Natural killer cell (primary cell): ENCODE measurements at regions not wholly inside any gene's neighbourhood (a gene's known extent, or its start where the extent isn't known, plus 50 kb on each side); places are given as distances from the start of the nearest gene placed in this dataset.

Experiments
- ATAC-seq, 3 donors: fragments of 150-1000 bp in 2 of 3; fragments of 200-7000 bp in 1 of 3; cut with Tn5 transposase; 1 replicate in 1 of 3; 2 replicates in 2 of 3; pipeline ENCODE4 v1.10.0; 2021; ENCODE audit warnings: mild to moderate bottlenecking in 2 of 3, moderate library complexity in 2 of 3
- DNase-seq, 2 donors: peaks; one replicate each; pipeline versions ENCODE4 v3.0.0 to v3.0.0-alpha.2; 2013 to 2021; ENCODE audit warnings: mixed read lengths in 1 of 2
- H3K27ac ChIP-seq: one replicate; pipeline ENCODE4 v1.5.1; 2013; ENCODE audit warnings: mild to moderate bottlenecking, low read length
- H3K27me3 ChIP-seq: one replicate; pipeline ENCODE4 v1.6.1; 2013; ENCODE audit warnings: low read length; ENCODE audit not compliant: control insufficient read depth, insufficient read depth
- H3K36me3 ChIP-seq: one replicate; pipeline ENCODE4 v1.6.1; 2013; ENCODE audit warnings: low read length; ENCODE audit not compliant: control insufficient read depth, insufficient read depth
- H3K4me1 ChIP-seq: one replicate; pipeline ENCODE4 v1.6.1; 2013; ENCODE audit warnings: low read length; ENCODE audit not compliant: control insufficient read depth, insufficient read depth
- H3K4me3 ChIP-seq: one replicate; pipeline ENCODE4 v1.5.1; 2013; ENCODE audit warnings: low read length
- H3K9me3 ChIP-seq: one replicate; pipeline ENCODE4 v1.6.1; 2013; ENCODE audit warnings: low read length; ENCODE audit not compliant: control insufficient read depth, insufficient read depth
- H3K27ac Mint-ChIP-seq, 2 donors: one replicate each; pipeline ENCODE4 v1.8.0; 2022; ENCODE audit warnings: mild to moderate bottlenecking in 2 of 2, mixed read lengths in 2 of 2, moderate library complexity in 1 of 2
- H3K27me3 Mint-ChIP-seq, 2 donors: one replicate each; pipeline ENCODE4 v1.8.0; 2022; ENCODE audit warnings: low read depth in 2 of 2, mixed read lengths in 2 of 2
- H3K36me3 Mint-ChIP-seq: one replicate; pipeline ENCODE4 v1.8.0; 2022; ENCODE audit warnings: mixed read lengths
- H3K4me1 Mint-ChIP-seq, 2 donors: one replicate each; pipeline ENCODE4 v1.8.0; 2022; ENCODE audit warnings: mixed read lengths in 2 of 2
- H3K4me3 Mint-ChIP-seq: one replicate; pipeline ENCODE4 v1.8.0; 2022; ENCODE audit warnings: mild to moderate bottlenecking, moderate library complexity, mixed read lengths
- H3K9me3 Mint-ChIP-seq, 2 donors: one replicate each; pipeline ENCODE4 v1.8.0; 2022; ENCODE audit warnings: mixed read lengths in 2 of 2
- WGBS: methylation state at CpG from one replicate; pipeline ENCODE4 v1.1.7; 2013; ENCODE audit warnings: missing lambda C conversion rate; ENCODE audit not compliant: insufficient coverage; 5-methylcytosine and 5-hydroxymethylcytosine counted together
- intact Hi-C: fragments of 100-400 bp; cut with micrococcal nuclease; formaldehyde crosslinking; loops from one replicate; pipeline ENCODE4 v1.14.2; 2022
- TF ChIP-seq, protein P1 (sequence below): fragments of 200-600 bp; IDR thresholded peaks from one replicate; pipeline ENCODE4 v1.8.0; 2022; ENCODE audit warnings: antibody characterized with exemption

DNA sequence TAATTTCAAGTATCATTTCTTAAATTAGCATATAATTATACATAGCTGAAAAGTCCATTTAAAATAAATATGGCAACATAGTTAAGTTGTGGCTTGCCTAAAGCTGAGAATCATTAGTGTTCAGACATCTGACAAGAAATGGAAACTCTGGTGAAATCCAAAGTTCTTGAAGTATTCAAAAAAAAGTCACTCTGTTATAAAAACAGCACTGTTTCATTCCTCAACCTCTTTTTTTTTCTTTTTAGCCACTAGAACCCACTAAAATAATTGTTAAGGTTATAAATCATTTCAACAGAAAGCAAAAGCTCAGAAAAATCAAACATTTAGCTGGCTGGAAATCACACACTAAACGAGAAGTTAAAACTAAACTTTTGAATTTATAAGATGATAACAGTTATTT, 476.7 kb downstream of the LTN1 start:
- DNase-seq (no peak), ATAC-seq (no peak)
- H3K4me3 ChIP-seq = no peak overlapping the region
- H3K4me3 Mint-ChIP-seq = no peak overlapping the region
- TF ChIP-seq, protein P1, sequence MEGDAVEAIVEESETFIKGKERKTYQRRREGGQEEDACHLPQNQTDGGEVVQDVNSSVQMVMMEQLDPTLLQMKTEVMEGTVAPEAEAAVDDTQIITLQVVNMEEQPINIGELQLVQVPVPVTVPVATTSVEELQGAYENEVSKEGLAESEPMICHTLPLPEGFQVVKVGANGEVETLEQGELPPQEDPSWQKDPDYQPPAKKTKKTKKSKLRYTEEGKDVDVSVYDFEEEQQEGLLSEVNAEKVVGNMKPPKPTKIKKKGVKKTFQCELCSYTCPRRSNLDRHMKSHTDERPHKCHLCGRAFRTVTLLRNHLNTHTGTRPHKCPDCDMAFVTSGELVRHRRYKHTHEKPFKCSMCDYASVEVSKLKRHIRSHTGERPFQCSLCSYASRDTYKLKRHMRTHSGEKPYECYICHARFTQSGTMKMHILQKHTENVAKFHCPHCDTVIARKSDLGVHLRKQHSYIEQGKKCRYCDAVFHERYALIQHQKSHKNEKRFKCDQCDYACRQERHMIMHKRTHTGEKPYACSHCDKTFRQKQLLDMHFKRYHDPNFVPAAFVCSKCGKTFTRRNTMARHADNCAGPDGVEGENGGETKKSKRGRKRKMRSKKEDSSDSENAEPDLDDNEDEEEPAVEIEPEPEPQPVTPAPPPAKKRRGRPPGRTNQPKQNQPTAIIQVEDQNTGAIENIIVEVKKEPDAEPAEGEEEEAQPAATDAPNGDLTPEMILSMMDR = no peak
- H3K36me3 Mint-ChIP-seq = no peaks in the 10 kb centered on the region
- 100% methylated on average over 1 of the region's 1 CpG for WGBS
- H3K9me3 Mint-ChIP-seq = no peaks in the 10 kb centered on the region
- H3K27ac ChIP-seq = no peak overlapping the region
- no peaks in the 10 kb centered on the region for H3K36me3 ChIP-seq
- H3K4me1 ChIP-seq = no peaks in the 10 kb centered on the region
- no peaks in the 10 kb centered on the region for H3K9me3 ChIP-seq
- intact Hi-C loops = loop anchor here (2.0 kb wide), 2 partner anchors 277 to 425 kb away; no protein-coding TSS in a partner anchor
- peaks cover 2 to 13% of the 10 kb centered on the region in 2 donors for H3K4me1 Mint-ChIP-seq
- H3K27me3 Mint-ChIP-seq = no peaks in the 10 kb centered on the region
- H3K27ac Mint-ChIP-seq = no peak overlapping the region
- no peaks in the 10 kb centered on the region for H3K27me3 ChIP-seq

DNA sequence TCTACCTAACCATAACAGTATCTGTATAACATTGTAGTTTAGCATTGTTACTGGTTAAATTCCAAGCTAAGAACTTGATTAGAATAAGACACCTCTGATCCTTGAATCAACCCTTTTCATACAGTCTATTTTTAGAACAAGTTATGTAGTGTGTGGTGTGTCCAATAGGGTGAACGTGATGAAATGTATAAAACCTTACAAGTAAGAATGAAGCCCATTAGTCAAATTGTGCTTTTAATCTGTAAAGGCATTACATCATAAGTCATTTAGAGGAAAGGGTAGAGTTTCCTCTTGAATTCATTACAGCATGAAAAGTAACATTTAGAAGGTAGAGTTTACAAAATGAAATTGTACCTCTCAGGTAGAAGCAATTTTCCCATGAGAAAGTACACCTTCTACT, 479.2 kb downstream of the LTN1 start:
- TF ChIP-seq, protein P1 = no peak
- Histone ChIP-seq H3K9me3 (no peaks in the 10 kb centered on the region), H3K4me3 (no peak overlapping the region), H3K36me3 (no peaks in the 10 kb centered on the region), H3K27me3 (no peaks in the 10 kb centered on the region), H3K27ac (no peak overlapping the region), H3K4me1 (no peaks in the 10 kb centered on the region)
- Mint-ChIP-seq H3K4me1 (peaks cover 0 to 6% of the 10 kb centered on the region in 2 donors), H3K4me3 (no peak overlapping the region), H3K27ac (no peak overlapping the region), H3K9me3 (no peaks in the 10 kb centered on the region), H3K27me3 (no peaks in the 10 kb centered on the region), H3K36me3 (no peaks in the 10 kb centered on the region)
- ATAC-seq (no peak), DNase-seq (no peak)
- no CpG with 5 or more reads among the region's 1 CpG for WGBS
- intact Hi-C loops = no loop called here

DNA sequence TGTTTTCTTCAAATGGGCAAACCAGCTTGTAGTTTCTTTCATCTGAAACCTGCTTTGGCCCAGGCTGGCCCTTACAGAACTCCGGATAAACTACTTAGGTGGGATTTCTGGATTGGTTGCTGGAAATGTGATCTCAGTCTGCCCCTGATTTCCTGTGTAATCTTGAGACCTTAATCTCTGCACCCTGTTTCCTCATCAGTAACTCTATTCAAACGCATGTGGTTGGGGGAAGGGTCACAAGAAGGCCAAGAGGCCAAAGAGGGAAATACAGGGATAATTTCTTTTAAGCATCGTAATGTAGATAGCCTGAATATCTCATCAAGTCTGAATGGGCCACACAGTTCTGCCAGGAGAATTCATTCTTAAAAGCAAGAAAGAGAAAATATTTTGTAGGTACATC, 483.6 kb downstream of the LTN1 start:
- Histone ChIP-seq H3K4me3 (no peak overlapping the region), H3K27me3 (no peaks in the 10 kb centered on the region), H3K27ac (no peak overlapping the region), H3K36me3 (no peaks in the 10 kb centered on the region), H3K9me3 (peaks cover 15% of the 10 kb centered on the region), H3K4me1 (no peaks in the 10 kb centered on the region)
- intact Hi-C loops = no loop called here
- no peak overlapping the region for H3K27ac Mint-ChIP-seq
- H3K36me3 Mint-ChIP-seq = peaks cover 7% of the 10 kb centered on the region
- peaks cover 4 to 5% of the 10 kb centered on the region in 2 donors for H3K9me3 Mint-ChIP-seq
- no peak overlapping the region for H3K4me3 Mint-ChIP-seq
- H3K4me1 Mint-ChIP-seq = no peaks in the 10 kb centered on the region
- ATAC-seq (no peak), DNase-seq (no peak)
- WGBS = 90% methylated on average over 2 of the region's 3 CpGs
- H3K27me3 Mint-ChIP-seq = no peaks in the 10 kb centered on the region
- TF ChIP-seq, protein P1 = no peak

DNA sequence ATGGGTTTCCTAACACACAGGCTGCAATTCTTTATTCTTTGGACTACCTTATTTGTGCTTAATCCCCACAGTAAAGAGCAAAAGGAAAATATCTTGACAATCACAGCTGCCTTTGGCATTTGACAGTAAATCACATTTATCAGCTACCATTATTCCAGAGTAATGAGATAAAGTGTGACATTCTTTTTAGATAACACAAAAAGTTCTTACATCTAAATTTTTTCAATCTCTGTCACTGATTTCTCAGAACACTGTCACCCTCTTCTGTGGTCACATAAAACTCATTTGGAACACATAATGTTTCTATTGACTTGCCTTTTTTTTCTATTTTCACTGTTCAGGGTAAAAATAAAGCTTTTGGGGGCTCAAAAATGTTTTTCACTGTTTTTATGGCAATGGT, 484.6 kb downstream of the LTN1 start:
- no peaks in the 10 kb centered on the region for H3K36me3 ChIP-seq
- Mint-ChIP-seq H3K27me3 (no peaks in the 10 kb centered on the region), H3K36me3 (peaks cover 7% of the 10 kb centered on the region), H3K9me3 (peaks cover 4 to 5% of the 10 kb centered on the region in 2 donors), H3K4me3 (no peak overlapping the region), H3K4me1 (no peaks in the 10 kb centered on the region), H3K27ac (no peak overlapping the region)
- ATAC-seq = no peak
- H3K9me3 ChIP-seq = peaks cover 15% of the 10 kb centered on the region
- TF ChIP-seq, protein P1 = no peak
- no peak overlapping the region for H3K27ac ChIP-seq
- H3K4me3 ChIP-seq = no peak overlapping the region
- no peaks in the 10 kb centered on the region for H3K4me1 ChIP-seq
- no peaks in the 10 kb centered on the region for H3K27me3 ChIP-seq
- intact Hi-C loops = no loop called here
- DNase-seq = no peak
